IMR-90 (cell line): ENCODE measurements at regions not wholly inside any gene's neighbourhood (a gene's known extent, or its start where the extent isn't known, plus 50 kb on each side); places are given as distances from the start of the nearest gene placed in this dataset.

Source experiments
- ATAC-seq: fragments of 200-7000 bp; cut with Tn5 transposase; 2 replicates; pipeline ENCODE4 v1.9.1; 2020; ENCODE audit warnings: low read depth, mild to moderate bottlenecking, moderate library complexity
- BruUV-seq: library from RNA; stranded (reverse); fragments of 400-500 nt; replicated peaks from 2 replicates; lab custom pipeline; 2021; lab: Mats Ljungman, UMichigan
- CTCF ChIA-PET: fragments of 300-600 bp; formaldehyde crosslinking; extraction: SDS; loops from one replicate; lab custom pipeline; 2021; ENCODE audit warnings: antibody characterized with exemption; lab: Yijun Ruan, JAX
- POLR2A ChIA-PET: fragments of 300-600 bp; sonication (Branson Sonifier 250); formaldehyde crosslinking; loops from one replicate; lab custom pipeline; 2022; ENCODE audit warnings: antibody characterized with exemption; ENCODE audit not compliant: unreplicated experiment; lab: Charles Lee
- DNase-seq: peaks from one replicate; pipeline ENCODE4 v3.0.0; 2013
- H2AFZ ChIP-seq: replicated peaks from 2 replicates; pipeline ENCODE3; 2013; ENCODE audit warnings: low read length, mild to moderate bottlenecking; ENCODE audit not compliant: poor library complexity
- H2AK5ac ChIP-seq: 2 replicates; pipeline ENCODE4 v1.6.1; 2013; ENCODE audit warnings: low read depth, low read length, inconsistent platforms
- H2AK9ac ChIP-seq: replicated peaks from 2 replicates; pipeline ENCODE3; 2013; ENCODE audit warnings: mild to moderate bottlenecking, low read depth, low read length, moderate library complexity; ENCODE audit not compliant: poor library complexity
- H2BK120ac ChIP-seq: 2 replicates; pipeline ENCODE4 v1.6.1; 2013; ENCODE audit warnings: low read depth, low read length, inconsistent platforms
- H2BK15ac ChIP-seq: 3 replicates; pipeline ENCODE4 v1.6.1; 2013; ENCODE audit warnings: low read depth, low read length, inconsistent platforms
- H2BK20ac ChIP-seq: 2 replicates; pipeline ENCODE4 v1.6.1; 2013; ENCODE audit warnings: low read depth, mild to moderate bottlenecking, inconsistent platforms, low read length, moderate library complexity
- H2BK5ac ChIP-seq: 2 replicates; pipeline ENCODE4 v1.6.1; 2013; ENCODE audit warnings: mild to moderate bottlenecking, low read depth, low read length, inconsistent platforms; ENCODE audit not compliant: poor library complexity, severe bottlenecking
- H3K14ac ChIP-seq: replicated peaks from 2 replicates; pipeline ENCODE4 v1.6.1; 2013; ENCODE audit warnings: low read depth, low read length, inconsistent platforms
- H3K18ac ChIP-seq: 2 replicates; pipeline ENCODE4 v1.6.1; 2013; ENCODE audit warnings: low read depth, low read length, control low read depth
- H3K23ac ChIP-seq: 2 replicates; pipeline ENCODE4 v1.6.1; 2013; ENCODE audit warnings: low read depth, low read length, inconsistent platforms
- H3K27ac ChIP-seq: 2 replicates; pipeline ENCODE4 v1.5.1; 2013; ENCODE audit warnings: mild to moderate bottlenecking, control low read depth, low read length; ENCODE audit not compliant: insufficient read depth
- H3K27me3 ChIP-seq: 2 replicates; pipeline ENCODE4 v1.6.1; 2013; ENCODE audit warnings: low read length; ENCODE audit not compliant: control insufficient read depth, insufficient read depth
- H3K36me3 ChIP-seq: 2 replicates; pipeline ENCODE4 v1.6.1; 2013; ENCODE audit warnings: low read length, mixed read lengths; ENCODE audit not compliant: control insufficient read depth, insufficient read depth
- H3K4ac ChIP-seq: 2 replicates; pipeline ENCODE4 v1.6.1; 2013; ENCODE audit warnings: low read depth, low read length, inconsistent platforms
- H3K4me1 ChIP-seq: 2 replicates; pipeline ENCODE4 v1.6.1; 2013; ENCODE audit warnings: low read length, mixed read lengths; ENCODE audit not compliant: control insufficient read depth, insufficient read depth
- H3K4me2 ChIP-seq: 2 replicates; pipeline ENCODE4 v1.6.1; 2013; ENCODE audit warnings: low read depth, mild to moderate bottlenecking, control low read depth, low read length, moderate library complexity
- H3K4me3 ChIP-seq: 2 replicates; pipeline ENCODE4 v1.5.1; 2013; ENCODE audit warnings: low read depth, mild to moderate bottlenecking, control low read depth, low read length, moderate library complexity; ENCODE audit not compliant: insufficient read depth
- H3K56ac ChIP-seq: 2 replicates; pipeline ENCODE4 v1.6.1; 2013; ENCODE audit warnings: low read length, inconsistent platforms; ENCODE audit not compliant: insufficient read depth; ENCODE audit errors: extremely low read depth
- H3K79me1 ChIP-seq, 2 experiments: 2 replicates each; pipeline ENCODE4 v1.6.1; 2013; ENCODE audit warnings: low read length in 2 of 2, inconsistent platforms in 1 of 2, low read depth in 1 of 2
- H3K9ac ChIP-seq: 2 replicates; pipeline ENCODE4 v1.6.1; 2013; ENCODE audit warnings: low read depth, low read length, control low read depth
- H3K9me1 ChIP-seq: 2 replicates; pipeline ENCODE4 v1.6.1; 2013; ENCODE audit warnings: low read length, inconsistent platforms; ENCODE audit not compliant: insufficient read depth
- H3K9me3 ChIP-seq: 2 replicates; pipeline ENCODE4 v1.6.1; 2013; ENCODE audit warnings: low read length; ENCODE audit not compliant: control insufficient read depth, insufficient read depth
- H4K20me1 ChIP-seq: 2 replicates; pipeline ENCODE4 v1.6.1; 2013; ENCODE audit warnings: low read length, inconsistent platforms; ENCODE audit not compliant: insufficient read depth
- H4K5ac ChIP-seq: 2 replicates; pipeline ENCODE4 v1.6.1; 2013; ENCODE audit warnings: mild to moderate bottlenecking, low read depth, low read length, control low read depth
- H4K8ac ChIP-seq, 2 experiments: 2 replicates each; pipeline ENCODE4 v1.6.1; 2013; ENCODE audit warnings: low read depth in 2 of 2, low read length in 2 of 2, control low read depth in 1 of 2, inconsistent platforms in 1 of 2
- H4K91ac ChIP-seq: 2 replicates; pipeline ENCODE4 v1.6.1; 2013; ENCODE audit warnings: low read depth, low read length, inconsistent platforms; ENCODE audit not compliant: insufficient read depth
- MAZ ChIP-seq: IDR thresholded peaks from 2 replicates; pipeline ENCODE4 v1.6.1; 2012; ENCODE audit warnings: low read depth, mild to moderate bottlenecking, low read length, improper control_type of control experiment, moderate library complexity, borderline replicate concordance
- NFE2L2 ChIP-seq: fragments of 150-350 bp; IDR thresholded peaks from 2 replicates; pipeline ENCODE4 v1.6.1; 2016; ENCODE audit warnings: low read depth, mild to moderate bottlenecking, low read length
- POLR2A ChIP-seq: IDR thresholded peaks from 2 replicates; pipeline ENCODE4 v1.6.1; 2012; ENCODE audit warnings: mild to moderate bottlenecking, low read depth, low read length
- SMC3 ChIP-seq: fragments of 150-350 bp; IDR thresholded peaks from 2 replicates; pipeline ENCODE4 v1.6.1; 2016; ENCODE audit warnings: low read depth, mild to moderate bottlenecking, antibody characterized with exemption, low read length, moderate library complexity
- WGBS, 2 experiments: methylation state at CpG; one replicate each; pipeline versions ENCODE4 v1.1.5 to v1.1.7; 2013; ENCODE audit warnings: missing lambda C conversion rate in 2 of 2; ENCODE audit not compliant: insufficient read length in 1 of 2; ENCODE audit errors: extremely low coverage in 2 of 2; 5-methylcytosine and 5-hydroxymethylcytosine counted together
- dilution Hi-C: fragments of 300-500 bp; cut with HindIII; formaldehyde crosslinking; loops from one replicate; pipeline ENCODE4 v1.14.3; 2018; ENCODE audit warnings: low sequenced_read_pairs; ENCODE audit not compliant: unreplicated experiment
- in situ Hi-C: fragments of 300-500 bp; cut with MboI; formaldehyde crosslinking; loops from 3 replicates; pipeline ENCODE4 v1.14.3; 2019; ENCODE audit warnings: low sequenced_read_pairs, inconsistent platforms, mixed read lengths
- intact Hi-C: fragments of 100-400 bp; cut with micrococcal nuclease; formaldehyde crosslinking; loops from 2 replicates; pipeline ENCODE4 v1.10.0; 2022
- TF ChIP-seq, protein P1 (sequence below): fragments of 150-350 bp; IDR thresholded peaks from 2 replicates; pipeline ENCODE4 v1.6.1; 2017; ENCODE audit warnings: mild to moderate bottlenecking, antibody characterized with exemption, low read length, low read depth

GRCh38 chr7:57384380-57384779 is 65.6 kb upstream of the ZNF716 start:
- DNase-seq (no peak), ATAC-seq (no peak)
- Histone ChIP-seq H2AFZ (no peak overlapping the region), H2AK5ac (no peak overlapping the region), H2BK20ac (no peak overlapping the region), H2BK5ac (no peak overlapping the region), H3K9ac (no peak overlapping the region), H3K9me1 (no peaks in the 10 kb centered on the region), H3K27ac (no peak overlapping the region), H4K5ac (no peak overlapping the region), H3K36me3 (no peaks in the 10 kb centered on the region), H3K27me3 (no peaks in the 10 kb centered on the region), H2BK15ac (no peak overlapping the region), H3K4me2 (no peak overlapping the region), H3K4ac (no peak overlapping the region), H3K4me1 (no peaks in the 10 kb centered on the region), H4K91ac (no peak overlapping the region), H4K20me1 (no peaks in the 10 kb centered on the region), H4K8ac (no peak overlapping the region), H3K23ac (no peak overlapping the region), H3K4me3 (no peak overlapping the region), H2AK9ac (no peak overlapping the region), H3K9me3 (peaks cover 43% of the 10 kb centered on the region), H3K18ac (no peak overlapping the region), H3K14ac (no peak overlapping the region), H3K79me1 (no peaks in the 10 kb centered on the region), H2BK120ac (no peak overlapping the region), H3K56ac (no peak overlapping the region)
- dilution Hi-C loops (no loop called here), in situ Hi-C loops (no loop called here), intact Hi-C loops (no loop called here)
- no peak for TF ChIP-seq MAZ
- TF ChIP-seq NFE2L2: no peak
- TF ChIP-seq, protein P1, sequence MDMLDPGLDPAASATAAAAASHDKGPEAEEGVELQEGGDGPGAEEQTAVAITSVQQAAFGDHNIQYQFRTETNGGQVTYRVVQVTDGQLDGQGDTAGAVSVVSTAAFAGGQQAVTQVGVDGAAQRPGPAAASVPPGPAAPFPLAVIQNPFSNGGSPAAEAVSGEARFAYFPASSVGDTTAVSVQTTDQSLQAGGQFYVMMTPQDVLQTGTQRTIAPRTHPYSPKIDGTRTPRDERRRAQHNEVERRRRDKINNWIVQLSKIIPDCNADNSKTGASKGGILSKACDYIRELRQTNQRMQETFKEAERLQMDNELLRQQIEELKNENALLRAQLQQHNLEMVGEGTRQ: no peak
- no peak for TF ChIP-seq SMC3
- TF ChIP-seq POLR2A: no peak
- ChIA-PET CTCF (no interaction called here), POLR2A (no interaction called here)
- BruUV-seq: no TSS peak
- no CpG with 5 or more reads among the region's 9 CpGs for WGBS, 2 experiments
